ENCODE measurements at regions not wholly inside any gene's neighbourhood (a gene's known extent, or its start where the extent isn't known, plus 50 kb on each side); places are given as distances from the start of the nearest gene placed in this dataset.
"Not testable (repeated sequence)": the region's sequence is repeated elsewhere in the genome, so short reads cannot be mapped to it uniquely, and the experiment has no call there.

DNA sequence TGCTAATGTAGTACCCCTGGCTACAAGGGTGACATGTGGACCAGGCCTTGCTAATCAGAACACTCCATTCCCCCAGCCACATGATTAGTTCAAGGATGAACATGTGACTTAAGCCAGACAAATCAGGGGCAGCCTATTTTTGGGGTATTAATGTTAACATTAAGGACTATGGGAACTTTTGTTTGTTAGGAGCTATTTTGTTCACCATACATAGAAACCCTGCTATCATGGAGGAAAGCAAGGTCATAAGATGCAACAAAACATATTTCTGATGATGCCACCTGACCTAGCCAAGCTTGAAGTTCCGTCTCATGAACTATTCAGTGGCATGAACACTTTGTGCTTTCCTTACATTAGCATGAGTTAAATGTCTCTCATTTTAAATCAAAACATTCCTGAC is 90.8 kb upstream of the PELI2 start:
- intact Hi-C loops (cut with micrococcal nuclease), result no loop called here

DNA sequence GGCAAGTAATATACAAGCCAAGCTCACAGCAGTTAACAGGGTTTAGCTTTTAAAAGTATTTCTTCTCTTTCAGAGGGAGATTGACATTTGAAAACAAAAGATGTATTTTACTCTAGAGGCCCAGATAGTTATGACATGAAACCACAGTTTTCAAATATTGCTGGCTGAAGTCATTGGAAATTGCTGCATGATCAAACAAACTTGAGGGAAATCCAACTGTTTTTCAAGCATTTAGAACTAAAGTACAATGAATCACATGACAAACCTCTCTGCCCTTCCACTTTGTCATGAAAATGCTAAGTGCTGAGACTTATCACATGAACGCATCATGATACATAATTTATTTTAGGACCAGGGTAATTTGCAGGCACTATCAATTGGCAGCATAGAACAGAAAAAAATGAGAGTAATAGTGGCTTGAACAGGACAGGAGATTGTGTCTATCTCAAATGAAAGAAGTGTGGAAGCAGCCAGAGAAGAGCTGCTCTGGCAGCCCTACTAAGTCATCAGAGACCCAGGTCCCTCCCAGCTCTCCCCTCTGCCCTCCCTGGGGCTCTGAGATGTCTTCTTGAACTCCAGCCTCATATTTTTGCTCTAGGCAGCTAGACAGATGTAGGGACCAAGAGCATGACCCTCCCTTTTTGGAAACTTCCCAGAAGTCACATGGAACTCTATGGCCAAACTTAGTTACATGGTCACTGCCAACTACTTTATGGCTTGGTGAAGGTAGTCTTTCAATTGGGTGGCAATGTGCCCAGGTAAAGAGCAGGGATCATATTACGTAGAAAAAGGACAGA is 90.1 kb upstream of the PELI2 start:
- intact Hi-C loops (cut with micrococcal nuclease), result no loop called here

DNA sequence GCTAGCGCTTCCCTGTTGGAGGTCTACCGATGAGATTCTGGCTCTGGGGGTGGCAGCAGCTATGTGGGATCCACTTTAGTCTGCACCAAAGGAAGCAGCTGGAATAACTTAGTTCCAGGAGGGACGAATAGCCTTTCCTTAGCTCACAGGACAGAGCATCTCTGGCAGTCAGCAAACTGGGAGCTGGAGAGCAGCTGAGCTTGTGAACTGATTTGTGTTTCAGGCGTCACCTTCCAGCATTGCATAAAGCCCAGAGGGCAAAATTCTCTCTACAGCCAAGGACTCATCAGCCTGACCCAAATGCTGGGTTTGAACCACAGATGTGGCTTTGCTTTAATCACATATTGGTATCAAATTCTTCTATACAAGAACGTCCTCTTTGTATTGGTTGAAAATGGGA is 81.9 kb upstream of the PELI2 start:
- intact Hi-C loops (cut with micrococcal nuclease), result no loop called here

DNA sequence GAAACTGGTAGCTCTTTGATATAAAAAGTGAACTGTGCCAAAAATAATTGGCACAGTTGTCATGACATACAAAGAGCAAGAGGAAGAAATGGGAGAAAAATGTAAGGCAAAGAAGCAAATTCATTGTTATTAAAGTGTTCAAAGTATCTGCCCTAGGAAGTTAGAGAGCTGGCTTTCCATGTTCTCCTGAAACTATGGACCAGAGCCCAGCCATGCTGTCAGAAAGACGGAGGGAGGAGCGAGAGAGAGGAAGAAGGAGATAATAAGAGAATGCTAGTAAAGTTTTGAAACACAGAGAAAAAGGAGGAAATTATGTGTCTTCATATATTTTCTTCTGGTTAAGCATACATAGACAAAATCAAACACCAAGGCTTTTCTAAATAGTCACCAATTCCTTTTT is 78.1 kb upstream of the PELI2 start:
- intact Hi-C loops (cut with micrococcal nuclease), result no loop called here

DNA sequence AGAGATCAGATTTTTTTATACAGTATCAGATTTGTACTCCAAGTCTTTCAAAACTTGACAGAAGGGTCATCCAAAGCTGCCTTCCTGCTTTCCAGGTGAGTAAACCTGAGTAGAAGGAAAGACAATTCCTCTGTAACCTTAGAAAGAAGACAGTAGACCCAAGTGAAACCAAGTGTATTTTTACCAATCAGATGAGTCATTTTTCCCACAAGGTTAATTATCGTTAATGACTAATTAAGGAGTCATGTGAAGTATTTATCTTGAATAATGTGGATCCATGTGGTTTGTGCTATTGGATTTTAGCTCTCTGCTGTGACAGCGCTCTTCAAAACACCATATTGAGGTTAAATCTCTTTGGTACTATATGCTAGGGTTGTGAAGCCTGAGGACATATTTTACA is 74.0 kb upstream of the PELI2 start:
- intact Hi-C loops (cut with micrococcal nuclease), result no loop called here

DNA sequence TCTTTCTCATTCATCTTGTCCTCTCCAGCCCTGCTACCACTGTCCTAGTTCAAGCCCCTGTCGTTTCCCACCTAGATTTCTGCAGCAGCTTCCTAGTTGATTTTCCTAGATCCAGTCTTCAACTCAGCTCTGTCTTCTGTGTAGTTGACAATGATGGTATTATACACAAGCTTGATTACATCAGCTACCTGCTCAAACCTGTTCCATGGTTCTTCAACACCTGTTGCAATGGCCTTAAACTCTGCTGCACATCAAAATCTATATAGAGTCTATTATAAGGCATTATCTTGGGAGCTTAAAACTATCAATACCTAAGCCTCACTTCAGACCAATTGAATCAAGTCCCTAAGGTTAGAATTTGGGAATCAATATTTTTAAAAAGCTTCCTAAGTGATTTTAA is 71.7 kb upstream of the PELI2 start:
- intact Hi-C loops (cut with micrococcal nuclease), result no loop called here

DNA sequence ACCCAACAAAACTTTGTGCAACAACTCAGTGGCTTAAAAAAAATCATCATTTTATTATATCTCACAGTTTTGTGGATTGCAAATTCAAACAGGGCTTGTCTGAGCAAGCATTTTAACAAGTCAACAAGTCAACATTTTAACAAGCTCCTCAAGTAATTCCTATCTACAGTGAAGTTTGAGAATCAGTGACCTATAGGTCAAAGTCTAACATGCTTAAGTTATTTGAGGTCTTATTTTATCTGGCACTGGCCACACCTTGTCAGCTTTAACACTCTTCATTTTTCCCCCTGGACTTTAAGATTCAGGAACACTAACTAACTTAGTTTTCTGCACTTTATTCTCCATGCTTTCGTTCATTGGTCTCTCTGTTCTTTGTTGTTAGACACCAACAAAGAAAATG is 71.2 kb upstream of the PELI2 start:
- intact Hi-C loops (cut with micrococcal nuclease), result no loop called here

DNA sequence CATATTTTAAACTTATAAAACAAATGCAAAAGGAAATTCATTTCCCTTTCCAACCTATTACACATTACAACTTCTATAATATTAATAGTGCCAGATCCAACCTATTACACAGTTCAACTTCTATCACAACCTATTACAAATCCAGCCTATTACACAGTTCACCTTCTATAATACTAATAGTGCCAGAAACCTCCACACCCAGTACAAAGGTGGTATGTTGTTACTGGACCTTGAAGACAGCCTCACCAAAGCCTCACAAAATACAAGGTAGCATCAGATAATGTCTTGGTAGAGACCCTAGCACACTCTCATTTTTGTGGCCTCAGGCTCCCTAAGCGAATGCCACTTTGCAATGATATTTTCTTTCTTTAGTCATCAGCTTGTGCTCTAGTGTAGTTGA is 68.7 kb upstream of the PELI2 start:
- intact Hi-C loops (cut with micrococcal nuclease), result no loop called here

DNA sequence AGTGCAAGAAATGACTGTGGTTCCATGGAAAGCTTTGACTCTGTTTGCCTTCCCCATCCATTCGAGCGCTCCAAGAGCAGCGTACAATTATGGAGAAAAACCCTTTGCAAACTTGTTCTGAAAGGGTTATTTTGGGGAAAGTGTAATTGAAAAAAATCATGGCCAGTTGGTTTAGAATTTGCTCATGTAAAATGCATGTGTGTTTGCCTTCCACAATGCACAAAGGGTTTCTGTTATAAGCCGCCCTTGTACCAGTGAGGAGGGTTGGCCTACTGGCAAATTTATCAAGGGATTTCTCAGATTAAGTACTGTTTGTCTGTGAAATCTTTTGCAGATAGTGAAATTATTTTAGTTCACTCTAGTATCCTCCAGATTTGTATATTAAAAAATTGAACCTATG is 62.7 kb upstream of the PELI2 start:
- intact Hi-C loops (cut with micrococcal nuclease), result no loop called here

DNA sequence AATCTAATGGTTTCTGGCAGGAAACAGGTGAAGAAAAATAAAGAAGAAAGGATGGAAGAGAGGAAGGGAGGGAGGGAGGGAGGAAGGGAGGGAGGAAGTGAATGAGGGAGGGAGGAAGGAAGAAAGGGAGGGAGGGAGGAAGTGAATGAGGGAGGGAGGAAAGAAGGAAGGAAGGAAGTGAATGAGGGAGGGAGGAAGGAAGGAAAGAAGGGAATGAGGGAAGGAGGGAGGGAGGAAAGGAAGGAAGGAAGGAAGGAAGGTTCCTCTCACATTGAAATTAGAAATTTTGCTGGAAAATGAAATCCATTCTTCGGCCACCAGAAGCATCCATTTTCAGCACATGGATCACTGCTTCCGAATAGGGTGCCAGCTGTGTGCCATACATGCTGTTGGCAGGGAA is 62.2 kb upstream of the PELI2 start:
- intact Hi-C loops (cut with micrococcal nuclease), result no loop called here

DNA sequence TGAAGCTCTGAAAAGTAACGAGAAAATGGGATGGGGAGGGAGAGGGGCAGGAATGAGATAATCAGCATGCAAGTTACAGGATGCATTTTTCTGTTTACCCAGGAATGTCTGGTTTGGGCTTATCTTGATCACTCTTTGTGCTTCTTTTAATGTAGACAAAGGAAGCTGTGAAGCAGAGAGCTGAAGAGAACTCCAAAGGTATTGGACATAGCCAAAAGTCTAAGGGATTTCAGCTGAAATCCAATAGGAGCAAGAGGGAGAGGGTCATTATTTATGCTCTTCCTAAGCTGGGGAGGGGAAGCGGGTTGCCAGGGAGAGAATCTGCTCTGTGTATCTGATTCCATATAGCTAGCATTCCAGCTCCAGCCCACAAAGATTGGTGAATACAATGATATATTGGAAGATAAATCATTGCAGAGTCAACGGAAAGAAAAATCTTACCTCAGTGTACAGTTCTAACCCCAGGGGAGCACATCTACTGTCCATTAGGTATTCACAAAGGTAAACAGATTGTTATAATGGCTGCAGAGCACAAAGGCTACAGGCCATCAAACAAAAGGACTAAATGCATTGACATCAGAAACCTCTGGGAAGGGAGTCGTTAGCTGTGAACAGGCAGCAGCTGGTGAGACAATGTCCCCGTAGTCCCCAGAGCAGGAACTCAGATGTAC is 61.0 kb upstream of the PELI2 start:
- intact Hi-C loops (cut with micrococcal nuclease), result no loop called here

DNA sequence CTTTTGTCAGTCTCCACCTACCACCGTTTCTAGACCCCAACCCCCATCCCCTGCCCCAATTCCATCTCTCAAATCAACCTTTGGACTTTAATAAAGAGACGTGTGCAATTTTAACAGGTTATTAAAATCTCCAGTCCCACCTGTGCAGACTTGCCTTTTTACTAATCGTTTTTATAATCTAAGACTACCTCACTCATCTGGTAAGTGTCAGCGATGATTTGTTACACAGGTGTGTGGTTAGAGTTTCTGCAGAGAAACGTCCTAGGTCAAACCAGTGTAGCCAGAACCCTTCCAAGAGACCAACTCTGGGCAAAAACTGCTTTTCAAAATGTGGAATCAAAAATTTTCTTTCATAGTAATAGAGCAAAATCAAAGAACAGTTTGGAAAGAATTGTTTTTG is 60.4 kb upstream of the PELI2 start:
- intact Hi-C loops (cut with micrococcal nuclease), result no loop called here

DNA sequence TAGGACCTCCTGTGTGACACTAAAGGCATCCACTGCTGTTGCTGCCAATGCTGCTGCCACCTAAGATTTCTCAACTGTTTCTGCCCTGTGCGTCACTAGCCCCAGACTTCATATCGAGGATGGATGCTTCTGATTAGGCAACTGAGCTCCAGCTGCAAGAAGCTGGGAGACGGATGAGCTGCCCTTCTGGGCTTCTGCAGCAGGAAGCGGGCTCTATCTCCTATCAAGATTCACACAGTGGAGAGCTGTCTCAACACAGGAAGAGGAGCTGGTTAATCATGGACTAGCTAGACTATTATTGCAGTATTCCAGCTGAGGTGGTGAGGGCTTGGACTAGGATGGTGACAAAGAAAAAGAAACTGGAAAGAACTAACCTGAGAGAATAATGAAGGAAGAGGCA is 59.2 kb upstream of the PELI2 start:
- intact Hi-C loops (cut with micrococcal nuclease), result no loop called here

DNA sequence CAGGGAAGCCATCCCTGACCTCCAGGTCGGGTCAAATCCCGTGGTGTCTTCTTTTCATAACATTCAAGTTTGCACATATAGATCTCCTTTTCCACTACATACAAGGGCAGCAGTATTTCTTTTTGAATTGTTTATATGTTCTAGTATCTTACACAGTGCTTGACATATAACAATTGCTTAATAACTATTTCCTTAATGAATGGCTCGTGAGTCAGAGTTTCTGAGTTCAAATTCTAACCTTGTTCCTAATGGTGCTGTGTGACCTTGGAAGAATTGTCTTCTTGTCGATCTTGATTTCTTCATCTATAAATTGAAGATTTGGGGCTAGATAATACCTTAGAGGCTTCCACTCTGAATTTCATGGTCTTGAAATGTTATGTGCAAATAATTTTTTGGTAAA is 57.2 kb upstream of the PELI2 start:
- intact Hi-C loops (cut with micrococcal nuclease), result no loop called here

DNA sequence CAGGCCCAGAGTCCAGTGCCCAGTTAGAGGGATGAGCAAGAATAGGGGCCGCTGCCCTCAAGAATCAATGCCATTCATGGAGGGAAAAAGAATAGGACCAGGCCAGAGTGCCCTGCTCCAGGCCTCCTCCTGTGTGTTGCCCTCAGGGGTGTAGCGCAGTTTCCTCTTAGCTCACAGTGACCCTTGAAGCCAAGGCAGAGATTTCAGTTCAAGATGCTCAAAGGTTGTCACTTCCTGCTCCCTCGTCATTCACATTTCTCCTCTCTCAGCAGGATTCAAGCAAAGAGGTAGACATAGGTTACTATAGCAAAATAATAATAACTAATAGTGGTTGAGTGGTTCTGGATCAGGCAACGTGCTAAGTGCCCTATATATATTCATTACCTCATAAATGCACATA is 55.1 kb upstream of the PELI2 start:
- intact Hi-C loops (cut with micrococcal nuclease), result no loop called here

DNA sequence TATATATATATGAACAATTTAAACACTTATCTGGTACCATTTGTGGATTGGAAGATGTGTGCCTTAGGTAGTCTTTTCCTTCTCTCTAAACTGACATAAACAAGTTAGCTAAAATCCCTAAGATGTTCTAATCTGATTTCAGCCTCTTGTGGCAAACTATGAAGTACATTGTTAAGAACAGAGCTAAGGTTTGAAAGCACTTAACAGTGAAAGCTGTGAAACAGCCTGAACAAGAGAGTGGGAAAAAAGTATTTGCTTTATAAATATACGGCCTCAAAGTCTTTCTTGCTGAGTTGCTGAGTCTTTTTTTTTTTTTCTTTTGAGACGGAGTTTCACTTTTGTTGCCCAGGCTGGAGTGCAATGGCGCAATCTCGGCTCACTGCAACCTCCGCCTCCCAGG is 53.7 kb upstream of the PELI2 start:
- intact Hi-C loops (cut with micrococcal nuclease), result no loop called here

DNA sequence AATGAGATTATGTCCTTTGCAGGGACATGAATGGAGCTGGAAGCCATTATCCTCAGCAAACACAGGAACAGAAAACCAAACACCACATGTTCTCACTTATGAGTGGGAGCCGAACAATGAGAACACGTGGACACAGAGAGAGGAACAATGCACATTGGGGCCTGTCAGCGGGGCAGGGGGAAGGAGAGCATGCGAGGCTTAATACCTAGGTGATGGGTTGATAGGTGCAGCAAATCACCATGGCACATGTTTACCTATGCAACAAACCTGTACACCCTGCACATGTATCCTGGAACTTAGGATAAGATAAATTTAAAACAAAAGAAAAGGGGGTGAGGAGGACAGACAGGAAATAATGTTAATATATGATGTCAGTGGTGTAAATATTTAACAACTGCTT is 53.0 kb upstream of the PELI2 start:
- intact Hi-C loops (cut with micrococcal nuclease), result not testable (repeated sequence)

DNA sequence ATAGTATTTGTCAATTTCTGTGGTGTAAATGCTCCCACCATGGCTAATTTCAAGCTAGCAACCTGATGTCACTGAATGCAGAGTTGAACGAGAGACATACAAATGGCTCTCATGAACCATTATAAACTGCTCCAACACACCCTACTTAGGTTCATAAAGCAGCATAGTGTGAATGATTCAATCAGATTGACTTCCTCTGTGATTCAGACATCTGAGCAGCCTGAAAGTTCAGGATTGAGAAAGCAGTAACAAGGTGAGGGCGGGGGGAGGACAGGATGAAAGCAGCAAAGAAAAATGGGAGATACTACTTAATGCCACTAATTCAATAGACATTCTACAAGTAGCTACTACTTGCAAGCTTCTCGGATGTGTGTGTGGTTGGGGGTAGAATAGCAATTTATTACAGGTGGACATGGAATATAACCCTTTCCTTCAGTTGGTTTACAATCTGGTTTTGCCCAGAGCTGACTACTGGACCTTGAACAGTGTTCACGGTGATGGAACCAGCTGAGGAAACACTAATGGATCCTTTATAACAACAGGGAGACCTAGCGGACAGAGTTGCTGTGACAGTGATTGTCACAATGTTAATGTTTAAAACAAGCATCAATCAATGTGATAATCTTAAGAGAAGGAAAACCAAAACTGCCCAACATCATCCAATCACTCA is 52.5 kb upstream of the PELI2 start:
- intact Hi-C loops (cut with micrococcal nuclease), result no loop called here
